GM10266 (cell line): ENCODE measurements at regions not wholly inside any gene's neighbourhood (a gene's known extent, or its start where the extent isn't known, plus 50 kb on each side); places are given as distances from the start of the nearest gene placed in this dataset.
"Not testable (repeated sequence)": the region's sequence is repeated elsewhere in the genome, so short reads cannot be mapped to it uniquely, and the experiment has no call there.

Source experiments
- DNase-seq: peaks from one replicate; pipeline ENCODE4 v3.0.0; 2012; ENCODE audit errors: extremely low spot score
- CTCF ChIP-seq: IDR thresholded peaks from 2 replicates; pipeline ENCODE4 v1.5.1; 2012; ENCODE audit warnings: mild to moderate bottlenecking, low read depth; ENCODE audit not compliant: control insufficient read depth, insufficient read depth; ENCODE audit errors: missing control alignments

- DNase-seq = no peak
- no peak for TF ChIP-seq CTCF
These were observed 105.8 kb downstream of the SOCS6 start for GRCh38 chr18:70394672-70395071.

GRCh38 chr18:70390371-70391090, 101.7 kb downstream of the SOCS6 start:
- no peak for DNase-seq
- TF ChIP-seq CTCF = no peak

GRCh38 chr18:70389036-70389435, 100.2 kb downstream of the SOCS6 start:
- DNase-seq = not testable (repeated sequence)

GRCh38 chr18:70387027-70387426, 98.2 kb downstream of the SOCS6 start:
- TF ChIP-seq CTCF = no peak

GRCh38 chr18:70386582-70386981, 97.7 kb downstream of the SOCS6 start:
- DNase-seq = no peak
- TF ChIP-seq CTCF = no peak

More at GRCh38 chr18:70387027-70387426, 98.2 kb downstream of the SOCS6 start:
- no peak for DNase-seq

- no peak for DNase-seq
- TF ChIP-seq CTCF = no peak
These were observed 96.6 kb downstream of the SOCS6 start for GRCh38 chr18:70385474-70385873.

GRCh38 chr18:70384181-70384790, 95.4 kb downstream of the SOCS6 start:
- no peak for DNase-seq
- TF ChIP-seq CTCF = no peak
